DND-41 (cell line): ENCODE measurements at regions not wholly inside any gene's neighbourhood (a gene's known extent, or its start where the extent isn't known, plus 50 kb on each side); places are given as distances from the start of the nearest gene placed in this dataset.

Experiments
- EZH2 ChIP-seq: IDR thresholded peaks from 3 replicates; pipeline ENCODE4 v1.6.1; 2012; ENCODE audit warnings: borderline replicate concordance, low read depth, mild to moderate bottlenecking, moderate library complexity, low read length, inconsistent platforms; ENCODE audit not compliant: severe bottlenecking
- TF ChIP-seq, protein P1 (sequence below): IDR thresholded peaks from 2 replicates; pipeline ENCODE4 v1.5.1; 2012; ENCODE audit warnings: borderline replicate concordance, low read length, moderate library complexity, mild to moderate bottlenecking; ENCODE audit not compliant: poor library complexity, severe bottlenecking; ENCODE audit errors: extremely low read depth

DNA sequence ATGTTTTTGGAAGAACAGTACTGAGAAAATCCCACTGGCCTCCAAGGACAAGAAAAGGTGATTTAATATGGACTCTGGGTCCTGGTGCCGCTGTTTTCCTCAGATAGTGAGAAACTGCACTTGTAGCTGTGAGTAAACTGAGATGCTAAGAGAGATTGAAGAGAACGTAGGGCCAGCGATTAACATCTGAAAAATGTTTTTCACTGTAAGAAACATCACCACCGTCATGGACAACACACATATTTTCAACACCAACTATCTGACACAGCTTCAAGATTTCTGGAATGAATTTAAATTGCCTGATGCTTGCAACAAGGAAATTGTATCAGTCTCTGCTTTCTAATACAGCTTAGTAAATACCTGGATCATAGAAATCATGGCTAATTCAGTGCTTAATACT is 158.2 kb upstream of the SMIM31 start:
- TF ChIP-seq EZH2: no peak
- TF ChIP-seq, protein P1, sequence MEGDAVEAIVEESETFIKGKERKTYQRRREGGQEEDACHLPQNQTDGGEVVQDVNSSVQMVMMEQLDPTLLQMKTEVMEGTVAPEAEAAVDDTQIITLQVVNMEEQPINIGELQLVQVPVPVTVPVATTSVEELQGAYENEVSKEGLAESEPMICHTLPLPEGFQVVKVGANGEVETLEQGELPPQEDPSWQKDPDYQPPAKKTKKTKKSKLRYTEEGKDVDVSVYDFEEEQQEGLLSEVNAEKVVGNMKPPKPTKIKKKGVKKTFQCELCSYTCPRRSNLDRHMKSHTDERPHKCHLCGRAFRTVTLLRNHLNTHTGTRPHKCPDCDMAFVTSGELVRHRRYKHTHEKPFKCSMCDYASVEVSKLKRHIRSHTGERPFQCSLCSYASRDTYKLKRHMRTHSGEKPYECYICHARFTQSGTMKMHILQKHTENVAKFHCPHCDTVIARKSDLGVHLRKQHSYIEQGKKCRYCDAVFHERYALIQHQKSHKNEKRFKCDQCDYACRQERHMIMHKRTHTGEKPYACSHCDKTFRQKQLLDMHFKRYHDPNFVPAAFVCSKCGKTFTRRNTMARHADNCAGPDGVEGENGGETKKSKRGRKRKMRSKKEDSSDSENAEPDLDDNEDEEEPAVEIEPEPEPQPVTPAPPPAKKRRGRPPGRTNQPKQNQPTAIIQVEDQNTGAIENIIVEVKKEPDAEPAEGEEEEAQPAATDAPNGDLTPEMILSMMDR: no peak
